ENCODE measurements at regions not wholly inside any gene's neighbourhood (a gene's known extent, or its start where the extent isn't known, plus 50 kb on each side); places are given as distances from the start of the nearest gene placed in this dataset.

GRCh38 chr15:99507504-99508310 lies 58.1 kb upstream of the MEF2A start:
- DNase-seq (ENCODE audit: low read depth in 1 of 2, low spot score in 1 of 2), result no peak

GRCh38 chr15:99508311-99508645 lies 57.5 kb upstream of the MEF2A start:
- no peak for DNase-seq (ENCODE audit: low read depth in 1 of 2, low spot score in 1 of 2)

GRCh38 chr15:99508852-99509251 lies 56.9 kb upstream of the MEF2A start:
- no peak for DNase-seq (ENCODE audit: low read depth in 1 of 2, low spot score in 1 of 2)

- DNase-seq (ENCODE audit: low read depth in 1 of 2, low spot score in 1 of 2), result no peak
These were observed 55.9 kb upstream of the MEF2A start for GRCh38 chr15:99509686-99510461.

DNA sequence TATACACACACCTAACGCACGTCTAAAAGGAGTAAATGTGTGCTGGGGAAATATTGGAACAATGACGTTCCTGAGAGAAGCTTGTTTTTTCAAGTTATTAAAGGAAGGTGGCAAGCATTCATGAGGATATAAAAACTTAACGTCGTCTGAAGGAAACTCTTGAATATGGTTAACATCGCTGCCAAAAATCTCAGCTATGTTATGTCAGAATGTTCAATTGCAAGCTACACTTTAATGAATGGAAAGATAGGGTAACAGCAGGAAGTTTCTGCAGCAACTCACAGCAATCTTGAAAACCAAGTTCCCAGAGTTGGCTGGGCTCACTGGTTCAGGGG lies 54.3 kb upstream of the MEF2A start:
- no peak for DNase-seq (ENCODE audit: low read depth in 1 of 2, low spot score in 1 of 2)

- DNase-seq (ENCODE audit: low read depth in 1 of 2, low spot score in 1 of 2), result no peak
These were observed 53.7 kb upstream of the MEF2A start for GRCh38 chr15:99511866-99512661.

- no peak for DNase-seq (ENCODE audit: low read depth in 1 of 2, low spot score in 1 of 2)
These were observed 51.5 kb upstream of the MEF2A start for GRCh38 chr15:99514306-99514705.

Data from activated T-helper 1 cell treated with anti-CD3 and anti-CD28 coated beads, Interleukin-2, amount 50 U/mL, for 16 hours (primary cell).